Epithelial cell of prostate (primary cell): ENCODE measurements at regions not wholly inside any gene's neighbourhood (a gene's known extent, or its start where the extent isn't known, plus 50 kb on each side); places are given as distances from the start of the nearest gene placed in this dataset.
"Not testable (repeated sequence)": the region's sequence is repeated elsewhere in the genome, so short reads cannot be mapped to it uniquely, and the experiment has no call there.

Source experiments
- DNase-seq: peaks from one replicate; pipeline ENCODE4 v3.0.0-alpha.2; 2011; ENCODE audit warnings: low read depth, low spot score
- H3K27ac ChIP-seq: fragments of 450-650 bp; 2 replicates; pipeline ENCODE4 v1.5.1; 2017; ENCODE audit warnings: mild to moderate bottlenecking

- peak overlapping the region; percentile 43 for H3K27ac ChIP-seq
- peak; percentile 41 for DNase-seq
Observed at GRCh38 chr5:28301712-28302111, 1263.3 kb upstream of the CDH9 start.

GRCh38 chr5:28296254-28297013 is 1258.0 kb upstream of the CDH9 start:
- no peak for DNase-seq
- no peak overlapping the region for H3K27ac ChIP-seq

GRCh38 chr5:28287021-28287420 is 1248.6 kb upstream of the CDH9 start:
- not testable (repeated sequence) for DNase-seq, H3K27ac ChIP-seq

GRCh38 chr5:28286566-28286965 is 1248.2 kb upstream of the CDH9 start:
- no peak for DNase-seq
- H3K27ac ChIP-seq = no peak overlapping the region

GRCh38 chr5:28284788-28285187 is 1246.4 kb upstream of the CDH9 start:
- H3K27ac ChIP-seq = no peak overlapping the region
- DNase-seq = no peak

- no peak for DNase-seq
- no peak overlapping the region for H3K27ac ChIP-seq
Observed at GRCh38 chr5:28281351-28281750, 1243.0 kb upstream of the CDH9 start.

GRCh38 chr5:28275931-28276330 is 1237.5 kb upstream of the CDH9 start:
- DNase-seq = no peak
- no peak overlapping the region for H3K27ac ChIP-seq

- H3K27ac ChIP-seq = no peak overlapping the region
- no peak for DNase-seq
Observed at GRCh38 chr5:28269978-28270377, 1231.6 kb upstream of the CDH9 start.

GRCh38 chr5:28265877-28266276 is 1227.5 kb upstream of the CDH9 start:
- H3K27ac ChIP-seq = no peak overlapping the region
- DNase-seq = no peak

GRCh38 chr5:28254846-28255245 is 1216.5 kb upstream of the CDH9 start:
- H3K27ac ChIP-seq = no peak overlapping the region
- DNase-seq = no peak

GRCh38 chr5:28253431-28253830 is 1215.0 kb upstream of the CDH9 start:
- no peak for DNase-seq
- no peak overlapping the region for H3K27ac ChIP-seq

- H3K27ac ChIP-seq = no peak overlapping the region
- DNase-seq = no peak
Observed at GRCh38 chr5:28249771-28250415, 1211.5 kb upstream of the CDH9 start.

- DNase-seq = no peak
- no peak overlapping the region for H3K27ac ChIP-seq
Observed at GRCh38 chr5:28234356-28234968, 1196.1 kb upstream of the CDH9 start.

GRCh38 chr5:28226407-28226806 is 1188.0 kb upstream of the CDH9 start:
- H3K27ac ChIP-seq = no peak overlapping the region
- DNase-seq = no peak

- DNase-seq = no peak
- no peak overlapping the region for H3K27ac ChIP-seq
Observed at GRCh38 chr5:28219539-28219938, 1181.2 kb upstream of the CDH9 start.

- no peak overlapping the region for H3K27ac ChIP-seq
- DNase-seq = no peak
Observed at GRCh38 chr5:28217695-28218094, 1179.3 kb upstream of the CDH9 start.

GRCh38 chr5:28216939-28217360 is 1178.6 kb upstream of the CDH9 start:
- no peak overlapping the region for H3K27ac ChIP-seq
- no peak for DNase-seq

GRCh38 chr5:28215091-28215490 is 1176.7 kb upstream of the CDH9 start:
- H3K27ac ChIP-seq = no peak overlapping the region
- DNase-seq = no peak

GRCh38 chr5:28214292-28214691 is 1175.9 kb upstream of the CDH9 start:
- no peak for DNase-seq
- no peak overlapping the region for H3K27ac ChIP-seq

GRCh38 chr5:28208356-28208755 is 1170.0 kb upstream of the CDH9 start:
- DNase-seq = no peak
- no peak overlapping the region for H3K27ac ChIP-seq

GRCh38 chr5:28190011-28190410 is 1151.6 kb upstream of the CDH9 start:
- H3K27ac ChIP-seq = no peak overlapping the region
- no peak for DNase-seq
